Osteocyte (in vitro differentiated cells): ENCODE measurements at regions not wholly inside any gene's neighbourhood (a gene's known extent, or its start where the extent isn't known, plus 50 kb on each side); places are given as distances from the start of the nearest gene placed in this dataset.
"Not testable (repeated sequence)": the region's sequence is repeated elsewhere in the genome, so short reads cannot be mapped to it uniquely, and the experiment has no call there.

Experiments
- DNase-seq: peaks from one replicate; pipeline ENCODE4 v3.0.0; 2021; ENCODE audit warnings: mixed read lengths; ENCODE audit not compliant: unreplicated experiment; ENCODE audit errors: extremely low spot score
- H3K27ac Mint-ChIP-seq: one replicate; pipeline ENCODE4 v1.8.0; 2021; ENCODE audit warnings: mild to moderate bottlenecking, mixed read lengths; ENCODE audit not compliant: unreplicated experiment
- H3K27me3 Mint-ChIP-seq: one replicate; pipeline ENCODE4 v1.8.0; 2021; ENCODE audit warnings: mixed read lengths; ENCODE audit not compliant: unreplicated experiment
- H3K36me3 Mint-ChIP-seq: one replicate; pipeline ENCODE4 v1.8.0; 2021; ENCODE audit warnings: mixed read lengths; ENCODE audit not compliant: unreplicated experiment
- H3K4me1 Mint-ChIP-seq: one replicate; pipeline ENCODE4 v1.8.0; 2021; ENCODE audit warnings: mixed read lengths; ENCODE audit not compliant: unreplicated experiment
- H3K4me3 Mint-ChIP-seq: one replicate; pipeline ENCODE4 v1.8.0; 2021; ENCODE audit warnings: mild to moderate bottlenecking, moderate library complexity, mixed read lengths; ENCODE audit not compliant: unreplicated experiment
- H3K9me3 Mint-ChIP-seq: one replicate; pipeline ENCODE4 v1.8.0; 2021; ENCODE audit warnings: mixed read lengths; ENCODE audit not compliant: unreplicated experiment
- CTCF ChIP-seq: fragments of 200-600 bp; sonication (generic); IDR thresholded peaks from 2 replicates; pipeline ENCODE4 v1.5.0; 2021; ENCODE audit warnings: antibody characterized with exemption, mild to moderate bottlenecking, moderate library complexity

DNA sequence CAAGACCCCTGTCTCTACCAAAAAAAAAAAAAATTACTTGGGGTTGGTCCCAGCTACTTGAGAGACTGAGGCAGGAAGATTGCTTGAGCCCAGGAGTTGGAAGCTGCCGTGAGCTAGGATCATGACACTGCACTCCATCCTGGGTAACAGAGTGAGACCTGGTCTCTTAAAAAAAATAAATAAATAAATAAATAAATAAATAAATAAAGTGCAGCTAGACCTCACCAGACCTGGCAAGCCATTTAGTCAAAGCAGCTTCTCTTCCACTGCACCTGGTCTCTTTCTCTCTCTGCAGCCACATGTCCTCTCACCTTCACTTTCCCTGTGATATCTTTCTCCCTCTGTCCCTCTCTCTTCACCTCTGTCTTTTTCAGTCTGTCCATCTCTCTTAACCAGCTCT is 75.2 kb upstream of the CHCHD3 start:
- no peaks in the 10 kb centered on the region for H3K9me3 Mint-ChIP-seq
- peaks cover 9% of the 10 kb centered on the region for H3K27me3 Mint-ChIP-seq

GRCh38 chr7:133164498-133164897 is 82.6 kb upstream of the CHCHD3 start:
- no peak for TF ChIP-seq CTCF
- Mint-ChIP-seq H3K4me3 (no peak overlapping the region), H3K36me3 (no peaks in the 10 kb centered on the region), H3K27me3 (peaks cover 33% of the 10 kb centered on the region), H3K4me1 (no peaks in the 10 kb centered on the region), H3K9me3 (no peaks in the 10 kb centered on the region), H3K27ac (no peak overlapping the region)
- no peak for DNase-seq

More for the DNA sequence above, 75.2 kb upstream of the CHCHD3 start:
- Mint-ChIP-seq H3K27ac (no peak overlapping the region), H3K4me3 (no peak overlapping the region), H3K36me3 (no peaks in the 10 kb centered on the region), H3K4me1 (no peaks in the 10 kb centered on the region)
- DNase-seq, result no peak
- TF ChIP-seq CTCF, result no peak

GRCh38 chr7:133165001-133165400 is 83.1 kb upstream of the CHCHD3 start:
- Mint-ChIP-seq H3K27me3 (peaks cover 34% of the 10 kb centered on the region), H3K9me3 (no peaks in the 10 kb centered on the region)

DNA sequence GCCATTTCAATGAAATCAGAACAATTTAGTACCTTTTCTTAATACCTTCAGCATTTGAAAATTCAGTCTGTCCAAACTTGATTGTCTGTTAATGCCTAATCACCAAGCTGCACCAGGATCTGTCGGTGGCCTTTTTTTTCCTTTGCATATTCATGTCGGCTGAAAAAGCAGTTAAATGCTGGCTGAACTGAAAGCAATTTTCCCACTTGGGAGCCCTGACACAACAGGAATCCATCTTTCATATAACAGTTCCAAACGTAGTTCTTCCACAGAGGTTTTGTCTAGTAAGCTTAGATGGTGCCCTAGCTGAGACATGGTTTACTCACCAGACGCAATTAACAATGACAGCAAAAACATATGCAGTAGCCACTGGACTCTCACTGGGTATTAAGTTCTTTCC is 83.6 kb upstream of the CHCHD3 start:
- peaks cover 32% of the 10 kb centered on the region for H3K27me3 Mint-ChIP-seq
- TF ChIP-seq CTCF, result no peak
- no peak overlapping the region for H3K27ac Mint-ChIP-seq
- no peaks in the 10 kb centered on the region for H3K36me3 Mint-ChIP-seq
- no peak for DNase-seq
- no peak overlapping the region for H3K4me3 Mint-ChIP-seq
- no peaks in the 10 kb centered on the region for H3K9me3 Mint-ChIP-seq
- H3K4me1 Mint-ChIP-seq, result no peaks in the 10 kb centered on the region

More at GRCh38 chr7:133165001-133165400, 83.1 kb upstream of the CHCHD3 start:
- no peak for TF ChIP-seq CTCF
- no peaks in the 10 kb centered on the region for H3K4me1 Mint-ChIP-seq
- H3K4me3 Mint-ChIP-seq, result no peak overlapping the region
- DNase-seq, result no peak
- no peak overlapping the region for H3K27ac Mint-ChIP-seq
- H3K36me3 Mint-ChIP-seq, result no peaks in the 10 kb centered on the region

GRCh38 chr7:133167300-133167699 is 85.4 kb upstream of the CHCHD3 start:
- H3K27me3 Mint-ChIP-seq, result peaks cover 39% of the 10 kb centered on the region
- H3K4me1 Mint-ChIP-seq, result no peaks in the 10 kb centered on the region
- H3K36me3 Mint-ChIP-seq, result no peaks in the 10 kb centered on the region
- no peak for TF ChIP-seq CTCF
- no peaks in the 10 kb centered on the region for H3K9me3 Mint-ChIP-seq
- DNase-seq, result no peak
- no peak overlapping the region for H3K27ac Mint-ChIP-seq
- H3K4me3 Mint-ChIP-seq, result no peak overlapping the region

DNA sequence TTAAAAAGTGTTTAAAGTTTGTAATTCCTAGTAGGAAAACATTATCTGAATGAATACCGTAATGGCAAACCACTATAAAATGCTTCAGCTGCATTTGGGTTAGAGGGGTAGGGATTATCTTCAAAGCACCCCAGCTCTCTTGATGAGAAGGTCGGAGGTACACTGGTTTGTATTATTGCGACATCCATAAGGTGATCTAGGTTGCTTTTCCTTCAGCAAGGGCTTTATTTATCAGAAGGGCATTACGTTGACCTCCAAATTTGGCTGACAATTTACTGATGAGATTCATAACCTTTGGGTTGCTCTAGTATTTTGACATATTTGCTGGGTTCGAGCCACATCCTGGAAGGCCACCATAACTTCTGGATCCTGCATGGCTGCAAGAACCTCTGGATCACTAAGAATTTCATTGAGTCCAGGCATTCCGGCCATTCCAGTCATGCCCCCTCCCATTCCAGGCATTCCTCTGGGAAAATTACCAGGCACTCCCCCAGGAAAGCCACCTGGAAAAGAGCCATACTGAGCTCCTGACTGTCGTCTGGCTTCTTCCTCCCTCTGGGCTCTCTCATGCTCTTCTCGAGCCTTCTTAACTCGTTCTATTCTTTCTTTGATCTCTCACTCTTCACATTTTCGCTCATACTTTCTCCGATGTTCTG is 83.6 kb upstream of the EXOC4 start:
- H3K9me3 Mint-ChIP-seq, H3K4me3 Mint-ChIP-seq, H3K27ac Mint-ChIP-seq, H3K36me3 Mint-ChIP-seq, DNase-seq, H3K4me1 Mint-ChIP-seq: not testable (repeated sequence)
- H3K27me3 Mint-ChIP-seq, result peaks cover 43% of the 10 kb centered on the region

- not testable (repeated sequence) for H3K27ac Mint-ChIP-seq, H3K4me1 Mint-ChIP-seq, H3K9me3 Mint-ChIP-seq, H3K36me3 Mint-ChIP-seq, H3K4me3 Mint-ChIP-seq, DNase-seq
- H3K27me3 Mint-ChIP-seq, result peaks cover 23% of the 10 kb centered on the region
These were observed 75.4 kb upstream of the EXOC4 start for GRCh38 chr7:133177476-133177875.
